GM19438 (cell line): ENCODE measurements at regions not wholly inside any gene's neighbourhood (a gene's known extent, or its start where the extent isn't known, plus 50 kb on each side); places are given as distances from the start of the nearest gene placed in this dataset.

Experiments
- ATAC-seq: cut with Tn5 transposase; IDR thresholded peaks from one replicate; pipeline ENCODE4 v1.9.1; 2021; ENCODE audit warnings: low read depth; ENCODE audit not compliant: unreplicated experiment

GRCh38 chr1:175894581-175894980 lies 151.2 kb upstream of the TNR start:
- ATAC-seq, result no peak

- no peak for ATAC-seq
Measured at GRCh38 chr1:175893192-175893591, 149.8 kb upstream of the TNR start.

GRCh38 chr1:175892686-175893085 lies 149.3 kb upstream of the TNR start:
- ATAC-seq, result no peak

GRCh38 chr1:175891783-175892309 lies 148.5 kb upstream of the TNR start:
- no peak for ATAC-seq

GRCh38 chr1:175890958-175891357 lies 147.6 kb upstream of the TNR start:
- ATAC-seq, result no peak

GRCh38 chr1:175889848-175890247 lies 146.5 kb upstream of the TNR start:
- no peak for ATAC-seq

GRCh38 chr1:175888996-175889395 lies 145.6 kb upstream of the TNR start:
- ATAC-seq, result no peak

- peak; percentile 86 for ATAC-seq
Measured at GRCh38 chr1:175887981-175888428, 144.6 kb upstream of the TNR start.

GRCh38 chr1:175887521-175887920 lies 144.1 kb upstream of the TNR start:
- peak; percentile 32 for ATAC-seq

- no peak for ATAC-seq
Measured at GRCh38 chr1:175885326-175885725, 141.9 kb upstream of the TNR start.

GRCh38 chr1:175884369-175884768 lies 141.0 kb upstream of the TNR start:
- no peak for ATAC-seq

- no peak for ATAC-seq
Measured at GRCh38 chr1:175882192-175882591, 138.8 kb upstream of the TNR start.

GRCh38 chr1:175881246-175881976 lies 138.0 kb upstream of the TNR start:
- ATAC-seq, result no peak

GRCh38 chr1:175878775-175879174 lies 135.4 kb upstream of the TNR start:
- no peak for ATAC-seq

- ATAC-seq, result no peak
Measured at GRCh38 chr1:175877939-175878737, 134.7 kb upstream of the TNR start.

GRCh38 chr1:175875556-175875955 lies 132.2 kb upstream of the TNR start:
- no peak for ATAC-seq

GRCh38 chr1:175874081-175874480 lies 130.7 kb upstream of the TNR start:
- no peak for ATAC-seq

GRCh38 chr1:175873290-175873935 lies 130.0 kb upstream of the TNR start:
- ATAC-seq, result peak; percentile 78

- ATAC-seq, result no peak
Measured at GRCh38 chr1:175872588-175872987, 129.2 kb upstream of the TNR start.

- no peak for ATAC-seq
Measured at GRCh38 chr1:175871647-175872046, 128.3 kb upstream of the TNR start.

GRCh38 chr1:175870217-175870616 lies 126.8 kb upstream of the TNR start:
- ATAC-seq, result no peak
